OCI-LY7 (cell line): ENCODE measurements at regions not wholly inside any gene's neighbourhood (a gene's known extent, or its start where the extent isn't known, plus 50 kb on each side); places are given as distances from the start of the nearest gene placed in this dataset.

Source experiments
- BruUV-seq: library from RNA; stranded (reverse); fragments of 400-500 nt; replicated peaks from 2 replicates; lab custom pipeline; 2021; lab: Mats Ljungman, UMichigan
- CTCF ChIA-PET: fragments of 300-600 bp; sonication (Branson Sonifier 250); formaldehyde crosslinking; loops from one replicate; lab custom pipeline; 2022; ENCODE audit warnings: antibody characterized with exemption; ENCODE audit not compliant: unreplicated experiment; lab: Charles Lee
- POLR2A ChIA-PET: fragments of 300-600 bp; sonication (Branson Sonifier 250); formaldehyde crosslinking; loops from one replicate; lab custom pipeline; 2022; ENCODE audit warnings: antibody characterized with exemption; lab: Charles Lee
- DNase-seq: peaks from one replicate; pipeline ENCODE4 v3.0.0-alpha.2; 2015; ENCODE audit warnings: low spot score
- H2AFZ ChIP-seq: fragments of 200-600 bp; sonication (generic), shearing (Covaris generic); 2 replicates; pipeline ENCODE4 v1.6.1; 2014; ENCODE audit warnings: mild to moderate bottlenecking, antibody characterized with exemption, low read length, moderate library complexity
- H3K27ac ChIP-seq: fragments of 200-600 bp; sonication (generic); 2 replicates; pipeline ENCODE4 v1.5.1; 2014; ENCODE audit warnings: mixed run types, low read depth, mild to moderate bottlenecking, moderate library complexity, low read length, inconsistent platforms; ENCODE audit not compliant: poor library complexity, severe bottlenecking
- H3K36me3 ChIP-seq: fragments of 200-600 bp; sonication (generic); 2 replicates; pipeline ENCODE4 v1.6.1; 2014; ENCODE audit warnings: mild to moderate bottlenecking, antibody characterized with exemption, low read length, moderate library complexity, mixed read lengths; ENCODE audit not compliant: insufficient read depth
- H3K4me1 ChIP-seq: fragments of 200-600 bp; sonication (generic); 2 replicates; pipeline ENCODE4 v1.5.1; 2014; ENCODE audit warnings: mild to moderate bottlenecking, low read length; ENCODE audit not compliant: insufficient read depth, poor library complexity, severe bottlenecking
- H3K4me2 ChIP-seq: fragments of 200-600 bp; sonication (generic); 2 replicates; pipeline ENCODE4 v1.6.1; 2014; ENCODE audit warnings: mild to moderate bottlenecking, low read length
- H3K4me3 ChIP-seq: fragments of 200-600 bp; sonication (generic); 2 replicates; pipeline ENCODE4 v1.5.1; 2014; ENCODE audit warnings: mild to moderate bottlenecking, low read depth, low read length; ENCODE audit not compliant: poor library complexity, severe bottlenecking
- H3K79me2 ChIP-seq: fragments of 200-600 bp; sonication (generic); 2 replicates; pipeline ENCODE4 v1.6.1; 2016; ENCODE audit warnings: low read depth, mild to moderate bottlenecking, low read length, moderate library complexity, mixed read lengths; ENCODE audit not compliant: insufficient read depth
- H3K9me2 ChIP-seq: fragments of 200-600 bp; sonication (generic); 2 replicates; pipeline ENCODE4 v1.6.1; 2016; ENCODE audit warnings: mild to moderate bottlenecking, low read length, mixed read lengths; ENCODE audit not compliant: insufficient read depth
- H3K9me3 ChIP-seq: fragments of 200-600 bp; sonication (generic); 2 replicates; pipeline ENCODE4 v1.6.1; 2014; ENCODE audit warnings: mild to moderate bottlenecking, mixed run types, low read length, mixed read lengths
- H4K20me1 ChIP-seq: fragments of 200-600 bp; sonication (generic); 2 replicates; pipeline ENCODE4 v1.6.1; 2014; ENCODE audit warnings: mild to moderate bottlenecking, antibody characterized with exemption, low read length, moderate library complexity, mixed read lengths; ENCODE audit not compliant: insufficient read depth
- EZH2phosphoT487 ChIP-seq: fragments of 200-600 bp; sonication (generic); IDR thresholded peaks from 2 replicates; pipeline ENCODE4 v1.6.1; 2018; ENCODE audit warnings: low read depth, borderline replicate concordance, mild to moderate bottlenecking, mixed run types, antibody characterized with exemption, low read length, moderate library complexity, mixed read lengths
- intact Hi-C: fragments of 100-400 bp; cut with micrococcal nuclease; formaldehyde crosslinking; loops from one replicate; pipeline ENCODE4 v1.10.0; 2022; ENCODE audit not compliant: unreplicated experiment
- TF ChIP-seq, protein P1 (sequence below): fragments of 200-600 bp; sonication (generic); conservative IDR thresholded peaks from 2 replicates; pipeline ENCODE4 v1.5.1; 2014; ENCODE audit warnings: mild to moderate bottlenecking, antibody characterized with exemption, low read length, moderate library complexity, mixed read lengths

GRCh38 chrX:115493015-115493414 lies 68.0 kb upstream of the PLS3 start:
- no TSS peak for BruUV-seq
- no peak overlapping the region for H3K4me3 ChIP-seq

GRCh38 chrX:115494161-115494560 lies 66.8 kb upstream of the PLS3 start:
- Histone ChIP-seq H3K9me2 (no peaks in the 10 kb centered on the region), H3K4me1 (no peaks in the 10 kb centered on the region), H3K79me2 (no peaks in the 10 kb centered on the region), H4K20me1 (no peaks in the 10 kb centered on the region), H2AFZ (no peak overlapping the region), H3K4me3 (no peak overlapping the region), H3K4me2 (no peak overlapping the region), H3K27ac (no peak overlapping the region), H3K9me3 (no peaks in the 10 kb centered on the region), H3K36me3 (no peaks in the 10 kb centered on the region)
- ChIA-PET POLR2A (no interaction called here), CTCF (no interaction called here)
- BruUV-seq: no TSS peak
- TF ChIP-seq, protein P1, sequence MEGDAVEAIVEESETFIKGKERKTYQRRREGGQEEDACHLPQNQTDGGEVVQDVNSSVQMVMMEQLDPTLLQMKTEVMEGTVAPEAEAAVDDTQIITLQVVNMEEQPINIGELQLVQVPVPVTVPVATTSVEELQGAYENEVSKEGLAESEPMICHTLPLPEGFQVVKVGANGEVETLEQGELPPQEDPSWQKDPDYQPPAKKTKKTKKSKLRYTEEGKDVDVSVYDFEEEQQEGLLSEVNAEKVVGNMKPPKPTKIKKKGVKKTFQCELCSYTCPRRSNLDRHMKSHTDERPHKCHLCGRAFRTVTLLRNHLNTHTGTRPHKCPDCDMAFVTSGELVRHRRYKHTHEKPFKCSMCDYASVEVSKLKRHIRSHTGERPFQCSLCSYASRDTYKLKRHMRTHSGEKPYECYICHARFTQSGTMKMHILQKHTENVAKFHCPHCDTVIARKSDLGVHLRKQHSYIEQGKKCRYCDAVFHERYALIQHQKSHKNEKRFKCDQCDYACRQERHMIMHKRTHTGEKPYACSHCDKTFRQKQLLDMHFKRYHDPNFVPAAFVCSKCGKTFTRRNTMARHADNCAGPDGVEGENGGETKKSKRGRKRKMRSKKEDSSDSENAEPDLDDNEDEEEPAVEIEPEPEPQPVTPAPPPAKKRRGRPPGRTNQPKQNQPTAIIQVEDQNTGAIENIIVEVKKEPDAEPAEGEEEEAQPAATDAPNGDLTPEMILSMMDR: no peak
- TF ChIP-seq EZH2phosphoT487: no peak
- DNase-seq: no peak
- intact Hi-C loops: no loop called here

More at GRCh38 chrX:115493015-115493414, 68.0 kb upstream of the PLS3 start:
- Histone ChIP-seq H3K27ac (no peak overlapping the region), H4K20me1 (no peaks in the 10 kb centered on the region), H3K9me3 (no peaks in the 10 kb centered on the region), H3K36me3 (no peaks in the 10 kb centered on the region), H2AFZ (no peak overlapping the region), H3K9me2 (no peaks in the 10 kb centered on the region), H3K79me2 (no peaks in the 10 kb centered on the region), H3K4me1 (no peaks in the 10 kb centered on the region), H3K4me2 (no peak overlapping the region)
- intact Hi-C loops: no loop called here
- TF ChIP-seq EZH2phosphoT487: no peak
- TF ChIP-seq, protein P1: no peak
- ChIA-PET CTCF (no interaction called here), POLR2A (no interaction called here)
- no peak for DNase-seq

GRCh38 chrX:115499112-115499805 lies 61.7 kb upstream of the PLS3 start:
- no peak for TF ChIP-seq EZH2phosphoT487
- TF ChIP-seq, protein P1: no peak

More at GRCh38 chrX:115499112-115499805, 61.7 kb upstream of the PLS3 start:
- no peaks in the 10 kb centered on the region for H3K79me2 ChIP-seq
- H3K9me3 ChIP-seq: no peaks in the 10 kb centered on the region
- intact Hi-C loops: no loop called here
- BruUV-seq: no TSS peak
- no peak overlapping the region for H3K4me2 ChIP-seq
- no peaks in the 10 kb centered on the region for H3K4me1 ChIP-seq
- CTCF ChIA-PET: no interaction called here
- POLR2A ChIA-PET: no interaction called here
- no peak overlapping the region for H3K4me3 ChIP-seq
- H2AFZ ChIP-seq: no peak overlapping the region
- H3K36me3 ChIP-seq: no peaks in the 10 kb centered on the region
- no peak overlapping the region for H3K27ac ChIP-seq
- DNase-seq: no peak
- H3K9me2 ChIP-seq: no peaks in the 10 kb centered on the region
- H4K20me1 ChIP-seq: no peaks in the 10 kb centered on the region
